SK-N-SH treated with all-trans-retinoic acid at 6 μM for 48 hours (cell line): ENCODE measurements at regions not wholly inside any gene's neighbourhood (a gene's known extent, or its start where the extent isn't known, plus 50 kb on each side); places are given as distances from the start of the nearest gene placed in this dataset.
A peak's percentile ranks its signal among the peaks of the same experiment; 100 is the strongest.

ENCODE experiments used
- ATAC-seq: fragments of 200-7000 bp; cut with Tn5 transposase; 3 replicates; pipeline ENCODE4 v1.9.1; 2020; ENCODE audit warnings: mild to moderate bottlenecking, moderate library complexity
- ARNTL ChIP-seq: fragments of 450-650 bp; formaldehyde crosslinking; IDR thresholded peaks from 2 replicates; pipeline ENCODE4 v1.5.0; 2020; ENCODE audit warnings: low read depth, mild to moderate bottlenecking, moderate library complexity, borderline replicate concordance
- BACH2 ChIP-seq: fragments of 250-450 bp; sonication (Bioruptor Pico); IDR thresholded peaks from 2 replicates; pipeline ENCODE4 v1.9.0; 2021; ENCODE audit warnings: mild to moderate bottlenecking, borderline replicate concordance
- CREB5 ChIP-seq: fragments of 250-450 bp; sonication (Bioruptor Pico); IDR thresholded peaks from 2 replicates; pipeline ENCODE4 v1.5.1; 2020; ENCODE audit warnings: low read depth, mild to moderate bottlenecking, moderate library complexity
- CSDC2 ChIP-seq: fragments of 250-450 bp; sonication (Bioruptor Pico); IDR thresholded peaks from 2 replicates; pipeline ENCODE4 v1.5.0; 2020; ENCODE audit warnings: mild to moderate bottlenecking, moderate library complexity
- CSRNP3 ChIP-seq: fragments of 250-450 bp; sonication (Bioruptor Pico); IDR thresholded peaks from 2 replicates; pipeline ENCODE4 v1.5.1; 2021; ENCODE audit warnings: mild to moderate bottlenecking, moderate library complexity
- ESRRG ChIP-seq: fragments of 250-450 bp; sonication (Bioruptor Pico); IDR thresholded peaks from 2 replicates; pipeline ENCODE4 v1.6.1; 2021; ENCODE audit warnings: mild to moderate bottlenecking
- GLIS3 ChIP-seq: fragments of 250-450 bp; sonication (Bioruptor Pico); IDR thresholded peaks from 2 replicates; pipeline ENCODE4 v1.5.0; 2020; ENCODE audit warnings: mild to moderate bottlenecking, moderate library complexity
- ISL1 ChIP-seq: fragments of 250-450 bp; sonication (Bioruptor Pico); IDR thresholded peaks from 2 replicates; pipeline ENCODE4 v2.1.2; 2022; ENCODE audit warnings: mild to moderate bottlenecking, moderate library complexity
- OSR1 ChIP-seq: fragments of 250-450 bp; sonication (Bioruptor Pico); IDR thresholded peaks from 2 replicates; pipeline ENCODE4 v1.8.0; 2022; ENCODE audit warnings: moderate library complexity, mild to moderate bottlenecking, inconsistent platforms
- PATZ1 ChIP-seq: fragments of 250-450 bp; sonication (Bioruptor Pico); IDR thresholded peaks from 2 replicates; pipeline ENCODE4 v1.8.0; 2020; ENCODE audit warnings: mild to moderate bottlenecking, moderate library complexity, borderline replicate concordance
- POU6F1 ChIP-seq: fragments of 250-450 bp; sonication (Bioruptor Pico); IDR thresholded peaks from 2 replicates; pipeline ENCODE4 v1.8.0; 2021; ENCODE audit warnings: low read depth, mild to moderate bottlenecking, moderate library complexity, borderline replicate concordance
- PPARA ChIP-seq: fragments of 250-450 bp; sonication (Bioruptor Pico); IDR thresholded peaks from 2 replicates; pipeline ENCODE4 v1.5.0; 2020; ENCODE audit warnings: mild to moderate bottlenecking, borderline replicate concordance
- RARB ChIP-seq: fragments of 250-450 bp; sonication (Bioruptor Pico); IDR thresholded peaks from 2 replicates; pipeline ENCODE4 v1.8.0; 2021; ENCODE audit warnings: mild to moderate bottlenecking, moderate library complexity
- SNAI2 ChIP-seq: fragments of 250-450 bp; sonication (Bioruptor Pico); IDR thresholded peaks from 2 replicates; pipeline ENCODE4 v1.5.0; 2020; ENCODE audit warnings: mild to moderate bottlenecking, moderate library complexity
- TCF4 ChIP-seq: fragments of 250-450 bp; sonication (Bioruptor Pico); IDR thresholded peaks from 2 replicates; pipeline ENCODE4 v1.8.0; 2021; ENCODE audit warnings: mild to moderate bottlenecking, moderate library complexity, borderline replicate concordance
- TOX ChIP-seq: fragments of 250-450 bp; sonication (Bioruptor Pico); IDR thresholded peaks from 2 replicates; pipeline ENCODE4 v1.8.0; 2021; ENCODE audit warnings: mild to moderate bottlenecking, moderate library complexity, borderline replicate concordance
- TSHZ2 ChIP-seq: fragments of 250-450 bp; sonication (Bioruptor Pico); IDR thresholded peaks from 2 replicates; pipeline ENCODE4 v1.5.0; 2020; ENCODE audit warnings: mild to moderate bottlenecking, moderate library complexity
- ZFP3 ChIP-seq: fragments of 250-450 bp; sonication (Bioruptor Pico); IDR thresholded peaks from 2 replicates; pipeline ENCODE4 v1.5.0; 2020; ENCODE audit warnings: mild to moderate bottlenecking, moderate library complexity
- ZFP30 ChIP-seq: fragments of 450-650 bp; formaldehyde crosslinking; IDR thresholded peaks from 2 replicates; pipeline ENCODE4 v1.5.0; 2022; ENCODE audit warnings: mild to moderate bottlenecking, moderate library complexity
- ZNF565 ChIP-seq: fragments of 450-650 bp; formaldehyde crosslinking; conservative IDR thresholded peaks from 2 replicates; pipeline ENCODE4 v1.5.0; 2020; ENCODE audit warnings: low read depth, mild to moderate bottlenecking, moderate library complexity
- ZNF70 ChIP-seq: fragments of 450-650 bp; formaldehyde crosslinking; IDR thresholded peaks from 2 replicates; pipeline ENCODE4 v1.5.0; 2020; ENCODE audit warnings: mild to moderate bottlenecking, moderate library complexity
- ZNF8 ChIP-seq: fragments of 450-650 bp; formaldehyde crosslinking; IDR thresholded peaks from 2 replicates; pipeline ENCODE4 v1.5.0; 2020; ENCODE audit warnings: mild to moderate bottlenecking, moderate library complexity

- TF ChIP-seq BACH2 (CRISPR knock-in tag) (no peak), ZFP3 (no peak), GLIS3 (CRISPR knock-in tag) (no peak), ESRRG (no peak), ISL1 (CRISPR knock-in tag) (peak; percentile 84), SNAI2 (CRISPR knock-in tag) (no peak), PATZ1 (CRISPR knock-in tag) (no peak), OSR1 (CRISPR knock-in tag) (no peak), POU6F1 (CRISPR knock-in tag) (no peak), TSHZ2 (CRISPR knock-in tag) (no peak), ZNF565 (no peak), CREB5 (CRISPR knock-in tag) (peak; percentile 50; the same call in 1 of the 2 replicates), TCF4 (peak; percentile 31; the same call in 1 of the 2 replicates), PPARA (CRISPR knock-in tag) (no peak)
- ATAC-seq = no peak
Measured at GRCh38 chr10:28837613-28838390, 160.5 kb downstream of the BAMBI start.

GRCh38 chr10:28838908-28839307 is 161.6 kb downstream of the BAMBI start:
- TF ChIP-seq GLIS3 (CRISPR knock-in tag) (no peak), ESRRG (no peak), CSDC2 (CRISPR knock-in tag) (no peak), PATZ1 (CRISPR knock-in tag) (no peak), SNAI2 (CRISPR knock-in tag) (no peak), ZNF565 (no peak), OSR1 (CRISPR knock-in tag) (no peak), ARNTL (CRISPR knock-in tag) (no peak), ZFP30 (no peak), CSRNP3 (CRISPR knock-in tag) (no peak), ZNF70 (CRISPR knock-in tag) (no peak), ISL1 (CRISPR knock-in tag) (no peak), TOX (CRISPR knock-in tag) (no peak), RARB (CRISPR knock-in tag) (no peak), TSHZ2 (CRISPR knock-in tag) (no peak), CREB5 (CRISPR knock-in tag) (no peak), ZNF8 (CRISPR knock-in tag) (no peak)
- no peak for ATAC-seq
